ENCODE measurements at regions not wholly inside any gene's neighbourhood (a gene's known extent, or its start where the extent isn't known, plus 50 kb on each side); places are given as distances from the start of the nearest gene placed in this dataset.
"Not testable (repeated sequence)": the region's sequence is repeated elsewhere in the genome, so short reads cannot be mapped to it uniquely, and the experiment has no call there.

- not testable (repeated sequence) for TF ChIP-seq ZBTB33 (IDR thresholded peaks at IDR 0.05); EGR1 (IDR thresholded peaks at IDR 0.05; ENCODE audit: low read depth in 2 of 2); RAD21 (IDR thresholded peaks at IDR 0.05); CTCF (IDR thresholded peaks at IDR 0.05; ENCODE audit: low read depth, low read length, missing input control); RXRA (IDR thresholded peaks at IDR 0.05); TAF1 (conservative IDR thresholded peaks at IDR 0.05); GABPA (IDR thresholded peaks at IDR 0.05 in 1 of 2, conservative IDR thresholded peaks at IDR 0.05 in 1 of 2); YY1 (IDR thresholded peaks at IDR 0.05); MAX (IDR thresholded peaks at IDR 0.05); ATF3 (IDR thresholded peaks at IDR 0.05); FOXA2 (IDR thresholded peaks at IDR 0.05)
Measured at GRCh38 chr22:22172896-22173628, 71.5 kb upstream of the VPREB1 start.
